GM18867 (cell line): ENCODE measurements at regions not wholly inside any gene's neighbourhood (a gene's known extent, or its start where the extent isn't known, plus 50 kb on each side); places are given as distances from the start of the nearest gene placed in this dataset.

ENCODE experiments used
- ATAC-seq: cut with Tn5 transposase; IDR thresholded peaks from one replicate; pipeline ENCODE4 v1.9.1; 2021; ENCODE audit warnings: mild to moderate bottlenecking, moderate library complexity; ENCODE audit not compliant: unreplicated experiment

DNA sequence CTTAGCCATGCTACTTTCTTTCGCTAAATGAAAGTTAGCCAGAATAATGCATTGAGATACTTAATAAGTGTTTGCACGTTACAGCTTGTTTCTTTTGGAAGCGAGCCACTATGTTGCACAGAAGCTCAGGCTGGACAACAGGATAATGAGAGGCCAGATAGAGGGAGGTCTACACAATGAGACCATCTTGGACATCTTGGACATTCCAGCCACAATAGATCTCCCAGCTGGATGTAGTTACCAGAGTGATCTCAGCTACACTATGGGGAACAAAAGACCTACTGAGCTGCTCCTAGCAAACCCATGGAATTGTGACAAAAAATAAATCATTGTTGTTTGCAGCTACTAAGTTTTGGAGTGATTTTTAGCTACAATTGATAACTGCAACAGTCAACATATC lies 540.1 kb upstream of the SEMA6D start:
- no peak for ATAC-seq

DNA sequence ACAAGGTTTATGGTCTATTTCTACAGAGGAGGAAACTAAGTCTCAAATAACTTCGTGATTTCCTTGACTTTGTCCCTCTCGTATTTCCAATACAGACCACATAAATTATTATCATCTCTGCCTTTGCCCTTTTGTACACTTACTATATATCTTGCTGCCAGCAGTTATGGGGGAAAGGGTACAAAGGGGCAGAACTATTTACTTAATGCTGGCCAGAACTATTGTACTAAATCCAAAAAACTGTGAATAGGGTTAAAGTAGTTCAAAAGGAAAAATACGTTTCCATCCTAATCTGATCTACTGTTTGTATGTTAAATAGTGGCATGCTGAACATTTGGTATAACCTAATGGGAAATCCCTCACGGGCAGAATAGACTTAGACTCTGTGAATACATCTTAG lies 537.3 kb upstream of the SEMA6D start:
- ATAC-seq, result no peak

DNA sequence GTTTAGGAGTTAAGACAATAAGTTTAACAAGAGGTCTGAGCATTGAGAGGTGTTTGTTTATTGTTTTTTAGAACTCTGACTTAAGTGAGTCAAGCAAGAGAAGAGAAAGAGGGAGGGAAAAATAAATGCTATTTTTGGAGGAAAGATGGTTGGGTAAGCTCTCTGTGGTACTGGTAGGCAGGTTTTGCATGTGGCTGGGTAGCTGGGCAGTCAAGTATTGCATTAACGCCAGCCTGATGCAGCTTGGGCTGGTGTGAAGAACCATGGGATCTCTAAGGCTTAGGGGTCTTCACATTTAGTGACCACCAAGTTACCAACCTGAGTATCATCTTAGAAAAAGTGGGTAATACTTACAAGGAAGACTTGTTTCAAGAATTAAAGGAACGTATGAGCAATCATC lies 534.5 kb upstream of the SEMA6D start:
- no peak for ATAC-seq

DNA sequence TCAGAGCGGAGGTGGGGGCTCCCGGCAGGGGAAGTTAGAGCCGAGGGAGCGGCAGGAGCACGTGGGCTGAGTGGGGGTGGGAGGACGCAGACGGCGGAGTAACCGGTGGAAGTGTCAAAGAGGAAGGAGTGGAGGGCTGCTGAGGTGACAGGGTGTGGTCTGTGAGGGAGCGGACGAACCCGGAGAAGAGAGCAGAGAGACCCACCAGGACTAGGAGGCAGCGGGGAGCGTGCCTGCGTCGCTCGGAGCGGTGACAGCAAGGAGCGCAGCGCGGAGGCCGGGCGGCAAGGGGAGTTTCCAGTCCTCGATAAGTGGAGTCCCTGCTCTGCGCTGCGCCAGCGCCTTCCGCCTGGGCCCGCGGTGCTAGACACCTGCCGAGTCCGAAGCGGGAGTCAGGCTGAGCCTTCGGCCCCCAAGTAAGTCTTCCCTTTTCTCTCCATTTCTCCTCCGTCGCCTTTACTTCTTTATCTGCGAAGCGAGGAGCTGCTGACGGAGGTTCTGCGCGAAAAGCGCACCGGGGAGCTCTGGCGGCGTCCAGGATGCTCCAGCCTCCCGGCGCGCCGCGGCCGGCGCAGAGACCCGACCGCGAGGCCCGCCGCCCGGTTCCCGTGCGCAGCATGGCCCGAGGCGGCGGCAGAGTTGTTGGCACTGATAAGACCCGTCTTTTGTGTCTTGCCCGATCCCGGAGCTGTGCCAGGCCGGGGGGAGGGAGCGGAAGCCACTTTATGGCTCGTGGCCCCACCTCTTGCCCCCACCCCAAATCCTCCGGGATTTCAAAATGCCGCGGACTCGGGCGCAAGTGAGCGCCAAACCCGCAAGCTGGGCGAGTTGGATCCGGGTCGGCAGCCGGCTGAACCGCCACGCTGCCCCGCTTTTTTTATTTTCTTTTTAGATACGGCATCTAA lies 533.0 kb upstream of the SEMA6D start:
- no peak for ATAC-seq

DNA sequence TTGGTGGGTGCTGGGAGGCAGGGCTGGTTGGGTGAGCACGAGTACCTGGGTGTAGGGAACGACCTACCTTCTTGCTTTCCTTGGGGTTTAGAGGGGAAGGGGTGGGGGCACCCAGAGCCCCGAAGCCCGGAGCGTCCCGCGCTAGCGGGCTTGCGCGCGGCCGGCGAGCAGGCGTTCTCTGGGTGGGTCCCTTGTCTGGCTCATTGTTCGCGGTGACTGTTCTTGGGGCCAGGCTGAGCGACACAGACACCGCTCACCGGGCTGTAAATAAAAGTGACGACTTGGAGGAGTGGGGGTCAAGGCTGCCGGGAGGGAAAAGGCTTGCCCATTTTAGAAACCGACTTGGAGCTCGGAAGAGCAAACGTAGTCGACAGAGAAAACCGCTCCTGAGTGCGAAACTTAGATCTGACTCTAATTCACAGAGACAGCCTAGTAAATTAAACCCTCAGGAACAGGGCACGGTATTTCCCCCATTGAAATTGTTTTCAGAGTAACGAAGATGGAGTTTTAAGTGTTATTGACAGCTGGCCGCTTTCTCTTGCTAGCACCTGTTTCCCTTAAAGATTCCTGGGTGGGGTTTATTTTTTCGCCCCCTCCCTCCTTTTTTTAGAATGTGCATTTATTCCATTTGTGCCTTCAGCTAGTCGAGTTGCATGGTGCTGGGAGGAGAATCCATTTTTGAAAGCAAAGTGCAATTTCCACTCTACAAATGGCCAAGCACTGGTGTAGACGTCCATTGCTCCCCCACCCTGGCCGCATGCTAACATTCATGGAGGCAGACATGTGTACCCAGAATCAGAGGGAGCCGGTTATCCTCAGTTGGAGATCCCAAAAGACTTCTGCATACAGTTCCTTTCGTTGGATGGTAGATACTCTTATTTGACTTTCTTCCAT lies 532.1 kb upstream of the SEMA6D start:
- ATAC-seq, result no peak

DNA sequence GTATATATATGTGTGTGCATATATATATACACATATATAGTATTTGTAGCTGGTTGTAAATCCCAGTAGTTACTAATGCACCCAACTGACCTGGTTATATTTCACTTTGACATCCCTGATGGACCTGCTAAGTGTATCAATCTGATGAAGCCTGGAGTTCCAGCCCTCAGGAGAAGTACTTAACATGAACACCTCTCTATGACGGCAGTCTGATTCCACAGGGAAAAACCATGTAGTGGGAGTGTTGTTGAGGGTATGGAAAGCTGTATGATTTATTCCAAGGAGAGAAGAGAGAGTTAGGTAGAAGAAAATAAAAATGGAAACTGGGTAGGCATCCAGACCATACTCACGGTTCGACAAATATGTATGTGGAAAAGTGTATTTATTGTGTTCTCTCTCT lies 531.2 kb upstream of the SEMA6D start:
- no peak for ATAC-seq

DNA sequence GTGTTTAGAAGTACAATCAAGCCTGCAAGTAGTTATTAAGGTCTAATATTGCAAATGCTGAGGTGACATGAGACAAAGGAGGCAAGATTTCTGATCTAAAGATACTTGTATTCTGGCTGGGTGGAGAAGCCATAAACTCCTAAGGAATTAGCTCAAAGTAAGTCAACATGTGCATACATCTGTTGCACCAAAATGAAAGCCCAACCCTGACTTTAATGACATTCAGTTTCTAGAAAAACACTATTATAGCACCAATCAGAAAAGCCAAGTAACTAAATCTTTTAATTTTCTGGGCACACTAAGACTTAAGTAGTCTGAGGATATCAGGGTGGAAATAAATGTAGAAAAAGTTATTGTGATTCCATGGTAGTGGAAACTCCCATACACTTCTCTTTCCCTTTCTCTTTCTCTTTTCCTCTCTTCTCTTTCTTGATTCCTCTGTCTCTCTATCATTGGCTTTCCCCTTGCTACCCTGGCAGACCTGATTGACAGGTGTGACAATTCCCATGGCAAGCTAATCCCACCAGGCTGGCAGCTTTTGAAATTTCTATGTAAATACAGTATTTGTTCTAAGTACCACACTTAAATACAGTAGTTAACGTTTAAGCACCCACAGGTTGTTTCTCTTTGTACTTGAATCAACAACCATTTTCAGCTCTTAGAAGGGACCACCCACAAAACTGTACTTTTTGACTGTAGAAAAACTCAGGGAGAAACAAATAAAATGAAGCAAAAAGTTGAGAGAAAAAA lies 528.4 kb upstream of the SEMA6D start:
- ATAC-seq, result no peak

DNA sequence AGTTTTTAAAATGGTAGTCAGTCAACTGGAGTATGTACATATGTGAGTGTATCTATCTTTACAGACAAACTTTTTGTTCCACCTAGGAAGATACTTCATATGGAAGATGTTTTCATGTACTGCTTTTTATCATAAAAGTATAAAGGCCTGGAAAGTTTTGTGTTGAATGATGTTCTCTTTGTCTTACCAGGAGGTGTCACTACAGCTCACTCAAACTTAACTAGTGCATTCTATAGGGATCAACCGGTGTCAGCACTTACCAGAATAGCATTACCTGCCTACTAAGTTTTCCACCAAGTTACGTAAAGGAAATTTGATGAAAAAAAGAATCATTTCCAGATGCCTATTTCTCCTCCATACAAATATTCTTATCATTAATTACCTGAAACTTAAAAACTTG lies 522.6 kb upstream of the SEMA6D start:
- no peak for ATAC-seq

DNA sequence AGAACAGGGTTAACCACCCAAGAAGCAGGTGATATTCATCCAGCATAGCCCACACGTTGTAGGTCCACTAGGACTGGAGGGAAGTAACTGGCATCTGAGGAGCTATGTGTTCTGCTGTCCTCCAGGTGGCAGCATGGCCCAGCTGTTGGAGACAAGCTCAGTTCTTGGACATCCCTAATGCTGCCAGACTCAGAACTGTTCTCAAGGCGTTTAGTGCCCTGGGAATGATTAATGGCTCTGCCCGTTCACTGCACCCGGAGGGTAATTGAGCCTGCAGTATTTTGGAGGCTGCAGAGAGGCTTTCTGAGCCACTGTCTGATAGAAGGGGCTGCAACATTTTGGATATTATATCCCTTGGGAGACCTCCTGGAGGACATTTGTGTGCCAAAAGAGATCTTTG lies 521.3 kb upstream of the SEMA6D start:
- peak; percentile 94 for ATAC-seq

DNA sequence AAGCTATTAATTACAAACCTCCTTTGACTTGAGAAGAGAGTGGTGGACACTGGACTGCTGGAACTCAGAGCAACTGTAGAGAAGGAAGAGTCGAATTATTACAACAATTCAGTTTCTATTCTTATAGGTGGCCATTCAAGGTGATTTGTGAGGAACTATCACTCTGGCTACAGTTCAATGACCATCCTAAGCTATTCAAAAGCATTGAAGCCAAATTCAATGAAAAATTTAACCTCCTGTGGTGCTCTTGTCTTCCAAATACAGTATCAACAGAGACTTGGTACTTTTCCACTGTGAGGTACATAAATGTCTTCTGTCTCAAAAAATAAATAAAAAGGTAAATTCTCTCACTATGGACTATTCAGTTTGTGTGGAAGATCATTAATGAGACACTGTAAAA lies 513.3 kb upstream of the SEMA6D start:
- no peak for ATAC-seq

DNA sequence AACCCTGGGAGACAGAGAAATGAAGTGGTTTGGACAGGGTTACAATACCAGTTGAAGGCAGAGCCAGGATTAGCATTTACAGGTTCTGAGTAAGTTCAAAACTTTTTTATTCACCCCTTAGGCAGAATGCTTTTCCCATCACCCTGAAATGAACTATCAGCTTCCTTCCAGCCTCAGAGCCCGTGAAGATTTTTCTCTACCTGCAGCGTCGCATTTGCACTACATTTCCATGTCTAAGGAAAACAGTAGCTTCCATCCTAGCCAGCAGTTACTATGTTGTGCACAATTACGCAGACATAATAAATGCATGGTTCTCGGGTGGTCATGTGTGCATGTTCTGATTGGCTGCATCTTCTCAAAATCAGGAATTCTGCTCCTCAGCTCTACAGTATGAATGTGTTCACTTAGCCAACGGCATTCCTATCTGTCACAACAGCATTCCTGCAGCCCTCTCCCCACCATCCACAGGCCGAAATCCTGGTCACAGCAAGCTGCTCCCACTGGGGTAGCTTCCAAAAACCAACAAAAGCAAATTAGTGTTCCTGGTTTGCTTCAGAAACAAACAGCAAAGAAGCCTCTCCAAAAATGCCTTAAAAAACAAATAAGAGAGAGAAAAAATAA lies 510.8 kb upstream of the SEMA6D start:
- no peak for ATAC-seq

DNA sequence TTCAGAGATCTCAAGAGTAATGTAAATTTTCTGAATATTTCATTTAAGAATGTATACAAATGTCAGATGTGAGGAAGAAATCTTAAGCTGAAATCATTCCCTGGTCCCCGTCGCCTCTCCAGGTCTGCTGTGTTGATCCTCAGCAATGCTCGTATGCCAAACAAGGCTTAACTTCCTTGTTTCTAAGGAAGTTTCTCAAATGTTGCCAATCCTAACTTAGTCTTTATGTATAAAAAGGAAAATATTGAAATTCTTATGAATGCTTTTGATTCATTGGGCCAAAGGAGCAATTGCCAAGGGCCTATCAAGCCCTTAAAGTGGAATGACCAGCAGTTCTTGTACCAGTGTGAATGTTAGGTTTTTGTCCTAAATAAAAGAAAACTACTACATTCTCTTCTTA lies 507.7 kb upstream of the SEMA6D start:
- no peak for ATAC-seq

DNA sequence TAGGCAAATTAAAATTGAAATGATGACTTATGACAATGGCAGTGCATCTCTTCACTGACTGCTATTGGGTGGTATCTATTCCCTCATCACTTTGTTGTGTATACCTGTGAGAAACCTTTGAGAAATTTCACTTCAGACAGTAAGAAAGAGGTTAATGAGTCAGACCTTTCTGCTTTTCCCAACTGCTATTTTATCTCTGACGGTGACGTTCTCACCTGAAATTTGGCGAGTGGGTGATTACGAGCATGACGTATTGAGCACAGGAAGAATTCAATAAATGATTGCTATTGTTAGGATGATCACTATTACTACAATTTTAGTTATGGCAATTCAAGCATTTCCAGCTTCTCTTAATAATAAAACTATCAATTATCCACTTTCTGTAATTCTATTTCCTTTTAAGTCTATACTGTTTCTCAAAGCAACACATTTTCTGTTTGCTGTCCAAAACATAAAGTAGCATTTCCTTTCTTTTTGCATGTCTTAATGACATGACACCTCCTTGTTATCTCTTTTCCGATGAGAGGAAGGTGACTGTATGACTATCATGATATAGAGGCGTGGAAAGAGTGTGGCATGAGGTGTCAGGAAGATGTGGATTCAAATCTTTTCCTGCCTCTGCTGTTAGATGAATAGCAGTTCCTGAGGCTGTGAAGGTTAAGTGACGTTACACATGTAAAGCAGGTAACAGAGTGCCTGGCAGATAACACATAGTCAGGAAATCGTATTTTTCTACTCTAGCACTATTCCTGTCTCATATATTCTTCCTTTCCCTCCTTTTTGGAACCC lies 504.9 kb upstream of the SEMA6D start:
- no peak for ATAC-seq

DNA sequence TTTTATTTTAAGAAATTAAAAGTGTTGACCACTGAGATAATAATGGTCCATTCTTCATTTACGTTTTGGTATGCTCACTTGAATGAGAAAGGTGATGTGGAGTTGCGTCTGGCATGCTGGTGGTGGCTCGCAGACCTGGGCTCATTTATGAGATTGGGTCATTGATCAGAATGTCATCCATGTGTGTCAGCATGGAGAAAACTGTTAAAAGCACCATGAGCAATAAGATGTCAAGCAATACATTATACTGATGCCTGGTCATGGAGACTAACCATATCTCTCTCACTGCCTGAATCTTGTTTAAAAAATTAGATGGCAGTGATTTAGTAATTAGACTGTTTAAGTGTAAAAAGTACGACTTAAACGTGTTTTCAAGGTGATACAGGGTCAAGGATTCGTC lies 503.4 kb upstream of the SEMA6D start:
- no peak for ATAC-seq

DNA sequence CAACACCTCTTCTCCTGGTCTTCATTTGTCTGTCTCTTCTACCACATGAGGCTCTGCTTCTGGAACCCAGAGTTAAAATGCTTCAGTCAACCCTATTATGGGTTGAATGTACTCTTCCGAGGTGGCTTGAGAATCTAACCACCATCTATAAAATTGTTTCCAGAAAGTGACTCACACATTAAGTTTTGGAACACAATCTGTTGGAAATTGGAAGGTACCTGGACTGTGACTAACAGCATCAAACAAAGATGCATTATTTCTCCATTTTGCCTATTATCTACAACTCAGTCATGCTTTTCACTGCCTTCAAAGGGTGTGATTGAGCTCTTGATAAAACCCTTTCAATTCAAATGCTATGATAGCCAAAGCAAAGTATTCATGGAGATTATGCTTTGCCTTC lies 499.0 kb upstream of the SEMA6D start:
- ATAC-seq, result no peak

DNA sequence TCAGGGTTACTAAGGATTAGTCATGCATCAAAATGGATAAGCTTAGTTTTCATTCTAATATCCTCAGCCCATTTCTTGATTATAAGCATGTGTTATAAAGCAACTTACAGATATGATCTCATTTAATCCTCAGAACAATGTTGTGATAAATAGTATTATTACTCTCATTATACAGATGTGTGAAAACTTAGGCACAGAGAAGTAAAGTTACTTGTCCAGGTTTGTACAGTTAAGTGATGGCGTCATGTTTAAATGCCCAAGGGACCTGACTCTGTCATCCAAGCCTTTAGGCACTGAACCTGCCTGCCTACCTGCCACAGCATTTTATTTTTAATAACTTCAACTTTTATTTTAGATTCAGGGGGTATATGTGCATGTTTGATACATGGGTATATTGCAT lies 472.9 kb upstream of the SEMA6D start:
- ATAC-seq, result no peak

DNA sequence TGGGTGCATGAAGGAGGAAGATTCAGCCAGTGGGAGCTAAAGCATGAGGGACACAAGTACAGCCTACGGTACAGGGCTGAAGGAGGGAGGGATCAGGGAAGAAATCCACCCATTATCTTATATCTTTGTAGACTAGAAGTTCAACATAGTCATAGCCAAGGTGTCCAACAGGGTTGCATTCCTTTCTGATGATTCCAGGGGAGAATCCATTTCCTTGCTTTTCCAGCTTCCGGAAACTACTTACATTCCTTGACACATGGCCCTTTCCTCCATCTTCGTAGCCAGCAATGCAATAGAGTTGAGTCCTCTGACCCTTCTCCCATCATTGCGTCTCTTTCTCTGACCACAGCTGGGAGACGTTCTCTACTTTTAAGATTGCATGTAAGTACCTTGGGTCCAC lies 471.0 kb upstream of the SEMA6D start:
- no peak for ATAC-seq

DNA sequence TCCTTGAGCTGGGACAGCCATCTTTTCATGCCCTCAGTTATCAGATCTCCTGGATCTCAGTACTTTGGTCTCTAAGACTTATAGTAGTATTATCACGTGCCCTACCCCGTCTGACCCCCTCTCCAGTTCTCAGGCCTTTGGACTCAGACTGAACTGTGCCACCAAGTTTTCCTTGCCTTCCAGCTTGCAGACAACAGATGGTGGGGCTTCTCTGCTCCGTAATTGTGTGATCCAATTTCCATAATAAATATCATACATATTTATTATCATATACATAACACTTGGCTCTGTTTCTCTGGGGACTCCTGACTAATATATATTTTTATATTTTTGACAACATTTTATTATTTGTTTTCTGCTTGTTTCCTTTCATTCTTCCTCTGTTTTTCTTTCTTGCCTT lies 458.8 kb upstream of the SEMA6D start:
- ATAC-seq, result no peak

DNA sequence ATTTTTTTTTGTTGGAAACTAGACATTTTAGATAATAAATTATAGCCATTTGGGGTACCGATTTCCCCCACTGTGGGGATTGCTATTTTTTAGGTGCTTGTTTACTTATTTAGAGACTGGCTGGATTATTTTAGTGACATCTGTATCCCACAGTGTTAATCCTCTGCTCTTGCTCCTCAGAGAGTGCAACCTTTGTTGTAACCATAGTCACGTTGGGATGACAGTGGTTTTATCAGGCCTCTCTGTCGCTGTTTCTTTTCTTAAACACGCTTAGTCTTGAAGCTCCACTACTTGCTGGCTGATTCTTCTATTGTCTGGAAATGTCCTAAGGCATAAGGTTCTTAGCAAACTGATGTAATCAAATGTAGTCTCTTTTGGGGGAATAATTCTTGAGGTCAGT lies 451.6 kb upstream of the SEMA6D start:
- ATAC-seq, result no peak

DNA sequence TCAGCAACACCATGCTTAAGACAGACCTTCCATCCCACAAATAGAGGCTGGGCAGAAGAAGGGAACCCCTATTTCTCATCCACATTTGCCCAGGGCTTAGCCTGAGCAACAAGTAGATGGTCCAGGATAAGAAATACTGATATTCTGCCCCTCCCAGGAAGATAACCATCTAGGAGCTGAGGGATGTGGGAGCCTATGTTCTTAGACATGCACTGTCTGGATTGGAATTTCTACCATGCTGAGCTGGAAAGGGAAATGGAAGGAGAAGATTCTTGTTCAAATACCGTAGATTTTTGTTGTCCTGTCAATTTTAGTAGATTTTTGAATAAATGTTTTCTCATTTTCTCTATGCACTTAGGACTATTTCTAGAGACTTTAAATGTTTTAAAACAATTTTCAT lies 450.7 kb upstream of the SEMA6D start:
- ATAC-seq, result no peak
